NCI-H446 treated with DMSO at 0.1 percent for 48 hours (cell line): ENCODE measurements at regions not wholly inside any gene's neighbourhood (a gene's known extent, or its start where the extent isn't known, plus 50 kb on each side); places are given as distances from the start of the nearest gene placed in this dataset.
A peak's percentile ranks its signal among the peaks of the same experiment; 100 is the strongest.

Experiments used
- DNase-seq: peaks from one replicate; lab custom pipeline; 2025; lab: John Stamatoyannopoulos, UW

DNA sequence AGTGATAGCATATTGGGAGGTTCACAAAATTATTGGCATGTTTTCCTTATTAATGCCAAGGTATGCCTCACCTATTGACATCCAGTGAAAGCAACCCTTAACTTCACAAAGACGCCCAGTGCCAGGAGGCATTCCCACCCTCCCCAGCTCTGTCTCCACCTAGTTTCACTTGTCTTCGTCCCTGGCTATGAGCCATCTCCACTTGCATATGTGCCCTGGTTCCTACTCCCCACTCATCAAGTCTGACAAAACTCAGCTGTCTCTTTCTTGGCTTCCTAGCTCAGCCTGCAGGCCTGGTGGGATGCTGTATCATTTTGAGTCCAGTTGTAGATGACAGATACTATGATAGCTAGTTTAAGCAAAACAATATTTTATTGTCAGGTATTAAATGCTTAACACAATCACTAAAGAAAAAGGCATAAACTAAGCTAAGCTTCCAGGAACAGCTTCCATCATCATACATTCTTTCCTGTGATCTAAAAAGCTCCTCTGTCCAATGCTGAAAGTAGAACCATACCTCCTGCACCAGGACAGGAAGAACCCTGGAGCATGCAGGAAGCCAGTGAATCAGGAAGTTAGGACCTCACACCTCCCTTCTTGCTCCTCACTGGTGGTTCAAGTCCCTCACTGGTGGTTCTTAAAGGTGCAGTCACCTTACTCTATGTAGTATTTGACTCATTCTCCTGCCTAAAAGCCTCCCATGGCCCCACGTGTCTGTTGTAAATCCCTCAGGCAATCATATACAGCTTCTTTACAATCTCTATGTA lies 410.3 kb upstream of the RASGEF1B start:
- DNase-seq = no peak

DNA sequence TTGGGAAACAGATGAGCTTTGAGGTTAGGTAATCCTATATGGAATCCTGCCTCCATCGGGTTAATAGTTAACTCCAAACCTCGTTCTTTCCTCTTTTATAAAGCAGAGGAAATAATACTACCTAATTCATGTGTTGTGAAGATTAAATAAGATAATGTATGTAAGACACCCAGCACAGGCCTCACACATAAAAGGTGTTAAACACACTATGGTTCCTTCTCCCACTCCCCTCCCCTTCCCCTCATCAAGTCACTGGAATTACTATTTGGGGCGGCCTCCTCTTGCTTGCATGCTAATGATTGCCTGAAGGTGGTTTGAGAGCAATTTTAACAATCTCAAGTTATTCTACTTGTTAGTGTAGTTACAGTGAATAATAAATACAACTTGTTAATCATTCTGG lies 404.4 kb upstream of the RASGEF1B start:
- DNase-seq = no peak

DNA sequence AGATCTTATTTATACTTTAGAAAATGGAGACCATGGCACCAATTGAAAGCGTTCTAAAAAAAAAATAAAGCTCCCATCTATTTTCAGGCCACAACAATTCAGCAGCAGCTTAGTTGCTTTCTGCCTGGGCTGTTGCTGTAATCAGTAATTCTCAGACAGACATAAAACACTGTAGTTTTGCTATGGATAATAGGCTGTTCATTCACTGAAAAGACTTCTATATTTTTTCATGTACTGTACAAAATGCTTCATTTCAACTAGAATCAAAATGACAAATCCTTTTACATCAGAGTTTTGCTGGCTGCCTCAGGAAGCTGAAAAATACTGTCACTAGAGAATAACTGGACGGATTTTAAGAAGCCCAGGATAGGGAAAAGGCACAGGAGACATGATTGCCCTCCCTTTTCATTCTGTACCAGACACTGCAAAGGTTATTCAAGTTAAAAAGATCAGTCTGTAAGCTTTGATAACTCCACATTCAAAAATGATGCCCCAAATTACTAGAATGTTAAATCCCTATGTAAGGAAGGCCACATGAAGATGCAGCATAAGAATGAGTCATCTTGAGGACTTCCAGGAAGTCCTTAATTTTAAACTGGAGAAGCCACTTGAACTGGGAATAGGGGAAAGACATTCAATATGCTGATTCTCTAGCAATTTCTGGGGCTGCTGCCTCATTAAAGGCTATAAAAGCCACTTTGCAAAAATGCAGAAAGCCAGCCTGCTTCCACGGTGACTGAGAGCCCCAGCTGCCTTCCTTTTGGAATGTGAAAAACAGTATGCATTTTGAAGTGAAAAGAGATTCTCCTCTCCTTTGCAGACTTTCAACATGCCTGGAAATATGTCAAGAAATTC lies 403.2 kb upstream of the RASGEF1B start:
- DNase-seq = no peak

DNA sequence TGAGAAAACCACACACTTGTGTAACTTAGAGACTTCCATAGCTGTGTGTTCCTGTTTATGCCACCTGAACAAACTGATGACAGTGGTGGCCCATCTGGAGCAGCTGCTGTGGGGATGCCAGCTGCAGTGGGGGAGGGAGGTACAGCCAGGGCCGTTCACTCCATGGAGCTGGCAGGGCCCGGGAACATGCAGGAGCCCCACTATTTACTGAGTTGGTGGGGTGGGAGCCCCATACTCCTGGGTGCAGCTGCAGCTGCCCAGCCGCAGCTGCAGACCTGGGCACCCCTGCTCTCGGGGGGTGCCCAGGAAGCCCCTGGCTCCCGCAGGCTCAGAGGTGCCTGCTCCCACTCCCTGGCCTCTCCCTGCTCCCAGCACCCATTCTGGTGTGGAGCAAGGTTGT lies 398.6 kb upstream of the RASGEF1B start:
- DNase-seq = no peak

DNA sequence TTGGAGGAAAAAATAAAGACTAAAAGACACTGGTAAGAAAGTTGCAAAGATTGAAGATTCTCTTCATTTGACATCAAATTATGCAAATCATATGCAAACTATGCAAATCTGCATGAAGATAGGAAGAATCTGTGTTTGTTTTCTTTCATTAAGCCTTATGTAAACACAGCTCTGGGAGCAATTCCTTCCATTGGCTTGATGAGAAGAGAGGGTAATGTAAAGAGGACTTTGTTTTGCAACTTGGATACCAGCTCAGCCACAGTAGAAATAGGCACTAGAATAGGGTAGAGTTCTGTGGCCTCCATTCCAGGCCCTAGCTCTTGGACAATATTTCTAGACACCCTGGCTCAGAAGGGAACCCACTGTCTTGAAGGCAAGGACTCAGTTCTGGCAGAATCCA lies 388.4 kb upstream of the RASGEF1B start:
- DNase-seq = no peak

DNA sequence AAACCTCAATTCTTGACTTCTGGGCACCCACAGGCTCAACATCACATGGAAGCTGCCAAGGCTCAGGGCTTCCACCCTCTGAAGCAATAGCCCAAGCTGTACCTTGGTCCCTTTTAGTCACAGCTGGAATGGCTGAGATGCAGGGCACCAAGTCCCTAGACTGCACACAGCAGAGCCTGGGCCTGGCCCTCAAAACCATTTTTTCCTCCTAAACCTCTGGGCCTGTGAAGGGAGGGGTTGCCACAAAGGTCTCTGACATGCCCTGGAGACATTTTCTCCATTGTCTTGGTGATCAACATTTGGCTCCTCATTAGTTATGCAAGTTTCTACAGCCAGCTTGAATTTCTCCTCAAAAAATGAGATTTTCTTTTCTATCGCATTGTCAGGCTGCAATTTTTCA lies 382.7 kb upstream of the RASGEF1B start:
- DNase-seq = no peak

DNA sequence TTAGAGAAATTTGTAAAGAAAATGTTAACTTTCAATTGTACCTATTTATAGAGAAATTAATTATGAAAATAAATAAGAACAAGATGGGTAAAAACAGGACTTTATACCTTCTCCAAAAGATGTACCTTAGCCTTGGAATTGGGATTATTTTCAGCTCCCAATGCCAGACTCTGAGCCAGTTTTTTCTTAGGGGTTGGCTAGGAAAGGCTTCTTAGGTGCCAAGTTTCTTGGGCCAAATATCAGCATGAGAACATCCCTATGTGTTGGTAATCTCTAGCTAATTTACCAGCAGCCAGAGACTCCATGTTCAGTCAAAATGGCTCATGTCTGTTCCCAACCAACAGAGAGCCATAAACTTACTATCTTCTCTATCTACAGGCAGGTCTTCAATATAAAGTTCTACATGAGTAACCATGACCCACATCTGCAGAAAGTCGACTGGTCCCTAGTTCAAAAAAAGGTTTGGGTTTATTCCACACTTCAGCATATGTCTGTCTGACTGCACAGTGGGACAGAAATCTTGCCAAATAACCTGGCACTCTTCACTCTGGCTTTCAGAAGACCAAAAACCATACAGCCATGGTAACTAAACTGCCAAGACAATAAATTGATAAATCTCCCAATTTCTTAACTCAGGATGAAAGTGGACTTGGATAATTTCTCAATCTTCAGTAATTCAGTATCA lies 380.5 kb upstream of the RASGEF1B start:
- DNase-seq = peak; percentile 86

DNA sequence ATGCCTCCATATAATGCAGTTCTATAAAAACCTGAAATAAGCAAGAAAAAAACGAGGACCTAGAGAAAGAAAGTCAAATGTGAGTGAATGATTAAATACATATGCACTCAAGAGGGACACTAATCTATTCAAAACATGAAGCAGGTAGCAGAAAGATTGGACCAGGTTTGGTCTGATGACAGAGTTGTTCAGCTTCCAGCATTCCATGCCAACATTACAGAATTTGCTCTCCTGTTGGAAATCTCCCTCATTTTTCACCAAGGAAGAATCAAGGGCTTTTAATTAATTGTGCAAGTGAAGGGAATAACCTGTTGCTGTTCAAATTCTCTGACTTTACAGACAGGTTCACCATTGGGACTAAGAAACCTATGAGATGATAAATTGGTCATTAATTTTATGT lies 379.0 kb upstream of the RASGEF1B start:
- no peak for DNase-seq

DNA sequence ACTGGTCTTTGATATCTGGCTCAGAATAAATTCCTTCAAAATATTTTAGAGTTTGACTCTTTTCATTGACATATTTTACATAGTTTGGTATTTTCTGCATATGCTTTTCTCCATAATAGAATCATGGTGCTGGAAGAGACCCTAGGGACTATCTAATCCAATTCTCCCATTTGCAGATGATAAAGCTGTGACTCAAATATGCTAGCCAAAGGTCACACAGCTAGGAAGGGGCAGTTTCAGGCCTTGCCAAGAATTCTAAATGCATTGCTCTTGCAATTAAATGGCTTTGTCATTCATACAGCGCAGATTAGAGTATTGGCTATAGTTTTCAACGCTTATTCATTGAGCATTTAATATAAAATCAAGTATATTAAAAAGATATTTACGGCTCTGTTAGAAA lies 374.1 kb upstream of the RASGEF1B start:
- no peak for DNase-seq

DNA sequence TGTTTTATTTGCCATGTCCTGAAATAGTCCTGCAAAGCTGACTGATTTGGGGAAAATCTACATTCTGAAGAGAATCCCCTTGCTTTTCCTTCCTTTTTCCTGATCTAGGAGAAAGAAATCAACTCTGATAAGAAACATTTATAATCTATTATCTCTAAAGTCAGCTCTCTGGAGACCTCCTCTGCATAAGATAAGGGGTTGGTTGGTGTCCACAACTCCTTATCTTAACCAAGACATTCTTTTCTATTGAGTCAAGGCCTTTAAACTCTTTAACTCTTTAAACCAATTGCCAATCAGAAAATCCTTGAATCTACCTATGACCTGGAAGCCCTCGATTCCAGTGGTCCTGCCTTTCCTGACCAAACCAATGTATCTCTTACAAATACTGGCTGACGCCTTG lies 373.6 kb upstream of the RASGEF1B start:
- DNase-seq = no peak

DNA sequence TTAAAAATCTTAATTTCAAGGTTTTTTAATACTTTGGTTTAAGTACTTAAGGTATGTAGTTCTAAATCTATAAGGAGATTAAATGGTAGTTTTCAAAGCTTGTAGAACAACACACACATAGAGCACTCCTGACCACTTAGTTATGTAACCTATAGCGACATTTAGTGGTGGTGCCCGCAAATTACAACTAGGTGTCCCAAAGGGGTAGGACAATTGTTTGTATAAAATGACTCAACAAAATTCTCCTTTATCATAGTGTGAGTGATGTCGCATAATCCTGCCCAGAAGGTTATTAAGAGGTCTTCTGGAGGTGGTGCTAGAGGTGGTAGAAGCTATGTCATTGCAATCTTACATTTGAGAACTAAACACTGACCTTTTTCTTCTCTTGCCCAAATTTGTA lies 373.0 kb upstream of the RASGEF1B start:
- peak; percentile 18 for DNase-seq

DNA sequence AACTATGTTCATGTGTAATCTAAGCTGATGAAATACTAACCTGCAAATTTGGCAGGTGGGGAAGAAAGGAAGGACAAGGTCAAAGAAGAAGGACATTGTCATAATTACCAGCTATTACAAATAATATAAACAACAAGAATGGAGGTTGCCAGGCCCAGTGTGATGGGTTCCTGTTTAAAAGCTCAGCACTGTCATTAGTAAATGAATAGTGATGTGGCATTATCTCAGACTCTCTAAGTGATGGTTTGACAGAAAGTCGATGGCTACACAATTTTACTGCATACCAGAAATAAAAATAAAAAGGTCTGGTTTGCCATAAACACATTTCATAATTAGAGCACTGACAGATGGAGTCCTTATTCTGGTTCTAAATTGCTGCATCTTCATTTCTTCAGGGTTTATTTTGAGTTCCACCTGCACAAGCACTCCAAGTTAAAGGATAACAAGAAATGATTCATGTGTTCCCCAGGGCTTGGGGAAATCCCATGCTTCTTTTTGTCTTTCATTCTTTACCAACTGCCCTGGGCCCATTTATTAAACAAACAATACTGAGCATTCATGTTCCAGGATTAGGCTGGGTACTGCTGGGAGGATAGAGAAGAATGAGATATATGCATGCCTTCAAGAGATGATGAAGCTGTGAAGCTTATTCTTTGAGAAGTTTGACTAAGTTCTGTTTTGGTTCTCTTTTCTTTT lies 367.8 kb upstream of the RASGEF1B start:
- DNase-seq = no peak

DNA sequence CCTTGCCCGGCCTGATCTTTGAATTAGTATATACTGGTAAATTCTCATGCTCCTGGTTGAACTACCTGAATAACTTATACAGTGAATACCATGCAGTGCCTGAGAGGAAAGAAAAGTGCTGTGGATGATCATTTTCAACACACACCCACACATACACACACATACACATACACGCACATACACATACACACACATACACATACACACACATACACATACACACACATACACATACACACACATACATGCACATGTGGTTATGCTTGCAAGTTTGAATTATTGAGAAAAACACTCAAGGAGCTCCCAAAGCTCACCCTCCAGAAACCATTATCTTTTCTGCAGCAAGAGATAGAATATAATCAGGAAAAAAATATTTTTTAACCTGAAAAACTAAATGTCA lies 366.9 kb upstream of the RASGEF1B start:
- DNase-seq = no peak

DNA sequence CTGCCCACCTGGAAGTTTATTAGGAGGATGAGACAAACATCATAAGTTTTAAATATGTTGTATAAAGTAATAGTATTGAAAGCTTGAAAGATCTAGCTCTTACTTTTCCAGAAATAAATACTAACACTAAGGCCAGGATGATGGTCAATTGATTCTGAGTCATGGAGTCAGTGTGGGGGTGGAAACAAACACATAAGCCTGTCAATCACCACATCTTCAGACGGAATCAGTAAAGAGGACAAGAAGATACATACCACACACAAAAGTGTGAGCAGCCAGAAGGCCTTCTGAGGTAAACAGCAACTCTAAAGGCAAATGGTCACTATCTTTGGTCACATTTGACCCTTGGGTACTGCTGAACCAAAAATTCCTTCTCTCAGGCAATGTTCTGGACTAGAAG lies 365.0 kb upstream of the RASGEF1B start:
- no peak for DNase-seq

DNA sequence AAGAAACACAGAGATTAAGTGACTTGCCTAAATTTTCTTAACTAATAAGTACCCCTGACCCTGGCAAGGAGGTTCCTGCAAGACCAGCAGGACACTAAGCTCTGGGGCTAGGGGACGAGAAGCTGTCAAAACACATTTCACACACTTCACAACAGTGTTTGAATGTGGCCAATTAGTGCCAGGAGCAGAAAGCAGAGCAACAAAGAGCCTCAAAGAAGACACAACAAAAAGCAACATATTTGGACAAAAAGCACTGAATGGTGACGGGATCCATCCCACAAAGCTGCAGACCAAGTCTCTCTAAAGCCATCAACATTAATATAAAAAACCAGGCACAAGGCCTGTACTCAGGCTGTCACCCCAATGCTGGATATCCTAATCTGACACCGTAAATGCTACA lies 361.9 kb upstream of the RASGEF1B start:
- DNase-seq = no peak

DNA sequence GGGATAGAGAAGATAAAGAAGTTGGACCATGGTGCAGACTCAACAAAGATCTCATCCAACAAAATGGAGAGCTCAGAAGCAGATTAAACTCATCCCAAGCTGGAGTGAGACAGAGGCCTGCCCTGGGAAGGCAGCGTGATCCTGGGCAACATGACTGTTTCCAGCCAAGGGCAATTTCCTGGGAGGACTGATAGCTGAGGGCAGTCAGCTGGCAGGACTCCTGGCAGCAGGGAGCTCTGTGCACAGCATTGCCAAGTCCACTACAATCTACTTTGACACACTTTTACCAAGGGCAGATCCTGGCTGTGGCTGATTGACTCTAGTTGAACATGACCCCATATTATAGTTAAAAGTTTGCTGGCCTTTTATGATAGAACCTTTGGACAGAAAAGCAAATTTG lies 357.3 kb upstream of the RASGEF1B start:
- no peak for DNase-seq

DNA sequence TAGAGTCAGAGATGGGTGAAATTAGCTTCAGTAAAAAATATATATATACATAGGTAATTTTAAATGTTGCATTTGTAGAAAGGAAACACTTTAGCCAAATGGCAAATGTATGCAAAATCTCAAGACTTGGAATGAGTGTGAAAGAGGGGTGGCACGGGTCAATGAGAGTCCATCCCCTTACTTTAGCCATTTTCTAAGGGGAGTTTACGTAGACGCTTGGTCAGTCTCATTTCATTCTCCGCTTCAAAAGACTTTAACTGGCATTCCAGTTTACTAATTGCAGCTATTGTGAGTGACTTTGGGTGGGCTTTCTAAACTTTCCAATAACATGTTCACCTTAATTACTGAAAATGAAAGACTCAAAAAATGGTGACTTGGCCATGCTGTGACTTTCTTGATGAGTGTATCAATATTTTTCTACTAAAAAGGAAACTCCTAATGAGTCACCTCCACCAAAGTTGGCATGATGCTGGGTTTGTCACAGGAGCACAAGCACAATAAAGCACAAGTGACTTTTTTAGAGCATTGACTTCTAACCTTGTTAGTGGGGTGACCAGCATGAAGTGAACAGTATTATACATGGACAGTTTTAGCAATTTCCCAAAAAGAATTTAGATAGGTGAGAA lies 356.0 kb upstream of the RASGEF1B start:
- no peak for DNase-seq

DNA sequence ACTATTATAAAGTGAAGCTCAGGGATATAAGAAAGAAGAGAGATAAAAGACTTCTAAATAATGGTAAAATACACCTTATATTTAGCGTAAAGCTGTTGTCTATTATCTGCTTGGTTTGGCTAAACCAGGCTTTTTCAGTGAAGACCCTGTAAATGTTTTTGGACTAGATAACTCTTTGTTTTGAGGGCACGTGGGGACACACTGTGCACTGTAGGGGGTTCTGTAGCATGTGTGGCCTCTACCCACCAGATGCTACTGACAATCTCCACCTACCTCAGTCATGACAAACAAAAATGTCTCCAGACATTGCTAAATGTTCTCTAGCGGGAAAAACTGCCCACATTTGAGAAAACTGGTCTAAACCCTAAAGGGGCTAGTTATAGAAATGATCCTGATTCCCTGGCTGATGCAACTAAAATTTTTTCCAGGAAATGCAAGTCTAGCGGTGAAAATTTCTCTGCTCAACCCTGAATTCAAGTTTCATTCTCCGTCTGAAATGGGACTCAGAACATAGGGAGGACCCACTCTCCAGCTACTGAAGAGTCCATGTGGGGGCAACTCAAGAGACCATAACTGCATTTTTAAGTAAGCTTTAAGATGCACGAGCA lies 355.2 kb upstream of the RASGEF1B start:
- no peak for DNase-seq

DNA sequence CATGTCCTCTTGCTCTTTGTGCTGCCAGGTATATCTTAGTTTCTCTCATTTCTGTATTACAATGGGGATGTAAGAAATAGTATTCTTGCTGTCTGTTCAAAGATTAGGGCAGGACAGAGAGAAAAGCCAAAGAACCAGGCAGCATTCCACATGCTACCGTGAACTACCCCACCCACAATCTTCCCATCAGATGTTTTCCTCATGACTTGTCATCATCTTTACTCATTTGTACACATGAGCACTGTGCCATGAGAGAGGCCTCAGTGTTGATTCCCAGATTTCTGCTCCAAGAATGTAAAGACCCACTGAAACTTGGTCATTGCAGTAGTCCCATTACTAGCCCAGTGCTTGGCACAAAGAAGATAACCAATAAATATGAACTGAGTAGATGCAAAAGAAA lies 354.6 kb upstream of the RASGEF1B start:
- no peak for DNase-seq

DNA sequence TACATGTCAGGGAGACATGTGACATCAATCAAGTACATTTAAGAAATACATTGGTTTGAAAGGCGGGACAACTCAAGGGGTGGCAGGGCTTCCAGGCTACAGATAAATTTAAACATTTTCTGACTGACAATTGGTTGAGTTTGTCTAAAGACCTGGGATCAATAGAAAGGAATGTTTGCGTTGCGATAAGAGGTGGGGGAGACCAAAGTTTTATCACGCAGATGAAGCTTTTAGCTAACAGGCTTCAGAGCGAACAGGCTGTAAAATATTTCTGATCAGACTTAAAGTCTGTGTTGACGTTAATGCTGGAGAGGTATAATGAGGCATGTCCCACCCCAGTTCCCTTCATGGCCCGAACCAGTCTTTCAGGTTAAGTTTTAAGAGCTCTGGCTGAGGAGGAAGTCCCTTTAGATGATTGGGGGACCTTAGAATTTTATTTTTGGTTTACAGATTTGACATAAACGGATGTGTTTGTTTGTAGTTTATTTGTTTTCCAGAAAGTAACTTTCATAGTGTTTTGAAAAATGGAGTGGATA lies 346.7 kb upstream of the RASGEF1B start:
- no peak for DNase-seq
